Fibroblast of the aortic adventitia (primary cell): ENCODE measurements at regions not wholly inside any gene's neighbourhood (a gene's known extent, or its start where the extent isn't known, plus 50 kb on each side); places are given as distances from the start of the nearest gene placed in this dataset.

Experiments
- DNase-seq: peaks from one replicate; pipeline ENCODE4 v3.0.0-alpha.2; 2010; ENCODE audit warnings: low read depth
- H3K4me3 ChIP-seq: 2 replicates; pipeline ENCODE4 v1.5.1; 2011; ENCODE audit warnings: low read depth, mild to moderate bottlenecking, control low read depth, low read length, moderate library complexity
- CTCF ChIP-seq: IDR thresholded peaks from 2 replicates; pipeline ENCODE4 v1.5.1; 2011; ENCODE audit warnings: mild to moderate bottlenecking, low read length, control low read depth, inconsistent platforms; ENCODE audit not compliant: insufficient read depth

GRCh38 chr4:154009788-154010187, 220.9 kb upstream of the SFRP2 start:
- no peak overlapping the region for H3K4me3 ChIP-seq
- DNase-seq, result no peak
- no peak for TF ChIP-seq CTCF

GRCh38 chr4:154009191-154009590, 220.3 kb upstream of the SFRP2 start:
- H3K4me3 ChIP-seq, result no peak overlapping the region
- DNase-seq, result no peak
- TF ChIP-seq CTCF, result no peak

GRCh38 chr4:154005171-154005520, 216.3 kb upstream of the SFRP2 start:
- no peak for TF ChIP-seq CTCF
- H3K4me3 ChIP-seq, result no peak overlapping the region

GRCh38 chr4:154004507-154005170, 215.8 kb upstream of the SFRP2 start:
- no peak overlapping the region for H3K4me3 ChIP-seq
- peak; percentile 81 for DNase-seq
- no peak for TF ChIP-seq CTCF

More at GRCh38 chr4:154005171-154005520, 216.3 kb upstream of the SFRP2 start:
- DNase-seq, result no peak

GRCh38 chr4:154004016-154004415, 215.1 kb upstream of the SFRP2 start:
- no peak for TF ChIP-seq CTCF
- DNase-seq, result no peak

GRCh38 chr4:154003378-154003777, 214.5 kb upstream of the SFRP2 start:
- TF ChIP-seq CTCF, result no peak
- H3K4me3 ChIP-seq, result no peak overlapping the region
- no peak for DNase-seq

More at GRCh38 chr4:154004016-154004415, 215.1 kb upstream of the SFRP2 start:
- no peak overlapping the region for H3K4me3 ChIP-seq

- no peak for DNase-seq
- TF ChIP-seq CTCF, result no peak
- H3K4me3 ChIP-seq, result no peak overlapping the region
These were observed 212.3 kb upstream of the SFRP2 start for GRCh38 chr4:154001193-154001592.
